GM12878 (cell line): ENCODE measurements at regions not wholly inside any gene's neighbourhood (a gene's known extent, or its start where the extent isn't known, plus 50 kb on each side); places are given as distances from the start of the nearest gene placed in this dataset.

Experiments
- ATAC-seq: fragments of 200-7000 bp; cut with Tn5 transposase; 3 replicates; pipeline ENCODE4 v1.9.1; 2020; ENCODE audit warnings: mild to moderate bottlenecking, moderate library complexity
- BruUV-seq: library from RNA; stranded (reverse); fragments of 400-500 nt; replicated peaks from 2 replicates; lab custom pipeline; 2021; lab: Mats Ljungman, UMichigan
- CTCF ChIA-PET: fragments of 300-600 bp; sonication (Branson Sonifier 250); formaldehyde crosslinking; extraction: SDS; loops from one replicate; lab custom pipeline; 2021; ENCODE audit warnings: inconsistent platforms; lab: Yijun Ruan, JAX
- POLR2A ChIA-PET: fragments of 350-600 bp; formaldehyde crosslinking; extraction: SDS; loops from one replicate; lab custom pipeline; 2021; ENCODE audit warnings: inconsistent platforms; lab: Charles Lee
- RAD21 ChIA-PET: fragments of 300-600 bp; sonication (Branson Sonifier 250); formaldehyde crosslinking; loops from one replicate; lab custom pipeline; 2023; ENCODE audit warnings: antibody characterized with exemption; ENCODE audit not compliant: unreplicated experiment; lab: Charles Lee
- SMC1A ChIA-PET: fragments of 300-600 bp; sonication (Branson Sonifier 250); formaldehyde crosslinking; loops from one replicate; lab custom pipeline; 2023; ENCODE audit not compliant: unreplicated experiment, uncharacterized antibody; lab: Charles Lee
- DNase-seq: peaks from one replicate; pipeline ENCODE4 v3.0.0-alpha.2; 2011; ENCODE audit warnings: low read depth, low spot score
- FAIRE-seq: peaks from 3 replicates; lab custom pipeline; 2011; peaks lifted over from hg19 to GRCh38; lab: Jason Lieb, UNC
- H2AFZ ChIP-seq: 2 replicates; pipeline ENCODE4 v1.6.0; 2011; ENCODE audit warnings: low read depth, low read length, control low read depth; ENCODE audit not compliant: control insufficient read depth
- H3K27ac ChIP-seq: 2 replicates; pipeline ENCODE4 v1.5.1; 2011; ENCODE audit warnings: control low read depth; ENCODE audit not compliant: control insufficient read depth, insufficient read depth
- H3K27me3 ChIP-seq, 2 experiments: replicated peaks in 1 of 2; 2 replicates each; pipeline versions ENCODE4 v1.6.0 to v1.6.1; 2011; ENCODE audit warnings: low read length in 1 of 2; ENCODE audit not compliant: control insufficient read depth in 2 of 2, insufficient read depth in 2 of 2
- H3K36me3 ChIP-seq, 2 experiments: 2 replicates each; pipeline ENCODE4 v1.5.1; 2011; ENCODE audit warnings: low read length in 1 of 2; ENCODE audit not compliant: control insufficient read depth in 2 of 2, insufficient read depth in 2 of 2
- H3K4me1 ChIP-seq: 2 replicates; pipeline ENCODE4 v1.6.1; 2011; ENCODE audit warnings: mild to moderate bottlenecking, low read length, moderate library complexity, mixed read lengths; ENCODE audit not compliant: control insufficient read depth, insufficient read depth
- H3K4me2 ChIP-seq: 2 replicates; pipeline ENCODE4 v1.6.0; 2011; ENCODE audit warnings: control low read depth; ENCODE audit not compliant: control insufficient read depth, insufficient read depth
- H3K4me3 ChIP-seq: fragments of 200-600 bp; sonication (generic); 2 replicates; pipeline ENCODE4 v1.5.1; 2016
- H3K79me2 ChIP-seq: 2 replicates; pipeline ENCODE4 v1.6.0; 2011; ENCODE audit warnings: low read length; ENCODE audit not compliant: control insufficient read depth, insufficient read depth
- H3K9ac ChIP-seq: 2 replicates; pipeline ENCODE4 v1.8.0; 2011; ENCODE audit warnings: low read length, control low read depth, mixed read lengths; ENCODE audit not compliant: control insufficient read depth, insufficient read depth
- H3K9me3 ChIP-seq: replicated peaks from 3 replicates; pipeline ENCODE4 v1.5.1; 2011; ENCODE audit warnings: mild to moderate bottlenecking, low read length; ENCODE audit not compliant: control insufficient read depth, insufficient read depth
- H4K20me1 ChIP-seq: 2 replicates; pipeline ENCODE4 v1.6.0; 2011; ENCODE audit not compliant: control insufficient read depth, insufficient read depth
- ASH2L ChIP-seq: fragments of 300-600, 200-600 bp; sonication (generic); IDR thresholded peaks from 2 replicates; pipeline ENCODE4 v1.6.1; 2017; ENCODE audit warnings: low read depth, mild to moderate bottlenecking, borderline replicate concordance
- BHLHE40 ChIP-seq, 2 experiments: fragments of 450-650 bp in 1 of 2; IDR thresholded peaks; 2 replicates each; pipeline ENCODE4 v1.6.1; 2011 to 2017; ENCODE audit warnings: low read depth in 2 of 2, borderline replicate concordance in 1 of 2, improper control_type of control experiment in 1 of 2, low read length in 1 of 2, mild to moderate bottlenecking in 1 of 2
- BMI1 ChIP-seq: fragments of 450-650 bp; IDR thresholded peaks from 2 replicates; pipeline ENCODE4 v1.6.1; 2016; ENCODE audit warnings: mild to moderate bottlenecking, moderate library complexity, borderline replicate concordance
- CBX5 ChIP-seq: sonication (generic); IDR thresholded peaks from 2 replicates; pipeline ENCODE4 v1.6.1; 2016; ENCODE audit warnings: low read depth, moderate library complexity, mild to moderate bottlenecking, inconsistent platforms
- CHD1 ChIP-seq: IDR thresholded peaks from 2 replicates; pipeline ENCODE4 v1.6.1; 2012; ENCODE audit warnings: low read depth, low read length, improper control_type of control experiment
- CREB1 ChIP-seq: IDR thresholded peaks from 2 replicates; pipeline ENCODE4 v1.6.1; 2012; ENCODE audit warnings: low read depth, mild to moderate bottlenecking, inconsistent platforms
- HCFC1 ChIP-seq: fragments of 150-350 bp; IDR thresholded peaks from 2 replicates; pipeline ENCODE4 v1.6.1; 2014; ENCODE audit warnings: low read length
- MEF2B ChIP-seq: fragments of 450-650 bp; IDR thresholded peaks from 2 replicates; pipeline ENCODE4 v1.6.1; 2018; ENCODE audit warnings: mild to moderate bottlenecking, moderate library complexity; ENCODE audit not compliant: partially characterized antibody, poor library complexity, severe bottlenecking
- MTA3 ChIP-seq: IDR thresholded peaks from 2 replicates; pipeline ENCODE4 v1.6.1; 2012; ENCODE audit warnings: low read length, inconsistent platforms, borderline replicate concordance
- NBN ChIP-seq: fragments of 450-650 bp; IDR thresholded peaks from 2 replicates; pipeline ENCODE4 v1.6.1; 2016
- RCOR1 ChIP-seq: conservative IDR thresholded peaks from 2 replicates; pipeline ENCODE4 v1.6.1; 2012; ENCODE audit warnings: low read depth, low read length, improper control_type of control experiment
- TCF7 ChIP-seq: IDR thresholded peaks from 2 replicates; pipeline ENCODE4 v1.6.1; 2014; ENCODE audit warnings: antibody characterized with exemption, borderline replicate concordance
- YY1 ChIP-seq: IDR thresholded peaks from 2 replicates; pipeline ENCODE4 v1.6.1; 2011; ENCODE audit warnings: low read depth, mild to moderate bottlenecking, low read length
- WGBS: methylation state at CpG from one replicate; pipeline ENCODE4 v1.1.6; 2016; ENCODE audit warnings: low lambda C conversion rate; ENCODE audit not compliant: insufficient replicate concordance, insufficient coverage; ENCODE audit errors: missing lambda C conversion rate; 5-methylcytosine and 5-hydroxymethylcytosine counted together
- in situ Hi-C: fragments of 300-500 bp; cut with MboI; formaldehyde crosslinking; loops from 9 replicates; pipeline ENCODE4 v1.14.3; 2018; ENCODE audit warnings: mixed read lengths
- intact Hi-C: fragments of 100-400 bp; cut with micrococcal nuclease; formaldehyde crosslinking; loops from one replicate; pipeline ENCODE4 v1.14.2; 2022; ENCODE audit not compliant: unreplicated experiment
- TF ChIP-seq, protein P1 (sequence below): IDR thresholded peaks from 2 replicates; pipeline ENCODE4 v1.6.1; 2011; ENCODE audit warnings: mild to moderate bottlenecking, low read depth, low read length, moderate library complexity; ENCODE audit not compliant: insufficient replicate concordance
- TF ChIP-seq, protein P2 (sequence below): fragments of 450-650 bp; IDR thresholded peaks from 2 replicates; pipeline ENCODE4 v1.6.1; 2017; ENCODE audit warnings: mild to moderate bottlenecking, moderate library complexity

DNA sequence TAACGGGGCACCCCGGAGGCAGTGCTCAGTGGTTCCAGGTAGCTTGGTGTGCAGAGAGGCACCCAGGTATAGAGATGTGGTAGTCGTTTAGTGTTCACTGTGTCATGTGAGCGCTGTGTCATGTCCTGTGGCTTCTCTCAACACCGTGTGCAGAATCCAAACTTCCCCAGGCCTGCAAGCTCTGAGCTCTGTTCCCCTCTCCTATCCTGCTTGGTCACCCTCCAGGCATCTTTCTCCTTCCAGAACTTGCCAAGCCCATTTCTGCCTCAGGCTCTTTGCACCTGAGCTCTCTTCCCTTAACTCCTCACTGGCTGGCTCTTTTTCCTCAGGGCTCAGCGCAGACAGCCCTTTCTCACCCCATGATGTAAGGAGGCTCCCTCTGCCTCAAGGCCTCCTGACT is 64.8 kb downstream of the CARTPT start (continued):
- TF ChIP-seq, protein P1, sequence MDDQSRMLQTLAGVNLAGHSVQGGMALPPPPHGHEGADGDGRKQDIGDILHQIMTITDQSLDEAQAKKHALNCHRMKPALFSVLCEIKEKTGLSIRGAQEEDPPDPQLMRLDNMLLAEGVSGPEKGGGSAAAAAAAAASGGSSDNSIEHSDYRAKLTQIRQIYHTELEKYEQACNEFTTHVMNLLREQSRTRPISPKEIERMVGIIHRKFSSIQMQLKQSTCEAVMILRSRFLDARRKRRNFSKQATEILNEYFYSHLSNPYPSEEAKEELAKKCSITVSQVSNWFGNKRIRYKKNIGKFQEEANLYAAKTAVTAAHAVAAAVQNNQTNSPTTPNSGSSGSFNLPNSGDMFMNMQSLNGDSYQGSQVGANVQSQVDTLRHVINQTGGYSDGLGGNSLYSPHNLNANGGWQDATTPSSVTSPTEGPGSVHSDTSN, result no peak
- no peak for TF ChIP-seq RCOR1

DNA sequence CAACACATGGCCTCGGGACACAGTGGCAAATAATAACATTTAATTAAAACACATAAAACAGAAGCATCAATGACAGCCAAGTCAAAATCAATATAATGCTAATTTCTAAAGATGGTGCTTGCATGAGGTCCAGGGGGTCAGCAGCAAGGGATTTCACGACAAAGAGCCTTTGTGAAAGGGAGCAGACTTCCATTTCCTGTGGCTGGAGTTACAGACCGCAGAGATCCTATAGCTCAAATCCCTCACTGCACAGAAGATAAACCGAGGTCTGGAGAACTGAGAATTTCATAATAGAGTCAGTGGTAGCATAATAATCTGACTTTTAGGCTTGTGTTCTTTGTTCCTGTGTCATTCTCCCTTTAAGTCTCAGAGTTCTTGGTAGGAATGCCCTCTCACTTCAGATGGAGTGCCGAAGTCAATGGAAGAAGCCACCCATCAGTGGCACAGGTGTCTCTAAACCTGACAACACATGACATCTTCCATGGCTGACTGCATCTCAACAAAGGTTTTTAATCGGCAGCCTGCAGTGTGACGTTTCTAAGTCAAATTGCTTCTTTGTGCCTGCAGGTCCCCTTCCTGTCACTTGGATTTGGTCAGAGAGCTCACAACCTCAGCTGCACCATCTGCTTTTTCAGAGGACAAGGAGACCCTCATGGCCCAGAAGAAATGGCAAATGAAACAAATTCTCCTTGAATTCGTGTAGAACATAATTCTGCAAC is 67.4 kb downstream of the CARTPT start:
- Histone ChIP-seq H3K4me3 (no peak overlapping the region), H3K79me2 (no peaks in the 10 kb centered on the region), H3K36me3 (no peaks in the 10 kb centered on the region), H3K27ac (no peak overlapping the region), H3K27me3 (no peaks in the 10 kb centered on the region; a peak in 1 of 4 replicates), H2AFZ (no peak overlapping the region), H3K9me3 (no peaks in the 10 kb centered on the region), H3K4me1 (peaks cover 15% of the 10 kb centered on the region), H3K9ac (no peak overlapping the region), H4K20me1 (no peaks in the 10 kb centered on the region), H3K4me2 (no peak overlapping the region)
- no peak for ATAC-seq
- ChIA-PET POLR2A (no interaction called here), CTCF (interaction anchor here (1.0 kb wide), 1 partner anchor 8 kb away, joined by 3 read pairs; no protein-coding TSS in a partner anchor), RAD21 (no interaction called here), SMC1A (no interaction called here)
- intact Hi-C loops (loop anchor here (10.0 kb wide), 1 partner anchor 458 kb away; no protein-coding TSS in a partner anchor), in situ Hi-C loops (loop anchor here (10.0 to 25.0 kb wide), 2 partner anchors 458 to 751 kb away; no protein-coding TSS in a partner anchor)
- no peak for DNase-seq
- FAIRE-seq, result no peak
- WGBS, result 20% methylated on average over 8 of the region's 8 CpGs
- BruUV-seq, result no TSS peak
- TF ChIP-seq, protein P1, result no peak
- TF ChIP-seq ASH2L (no peak), CREB1 (no peak), MEF2B (no peak), CHD1 (no peak), TCF7 (no peak), HCFC1 (no peak), BMI1 (no peak), NBN (no peak), YY1 (no peak), MTA3 (no peak), CBX5 (no peak), BHLHE40 (IDR thresholded peaks at IDR 0.05; ENCODE audit: borderline replicate concordance in 1 of 2, low read depth in 2 of 2, low read length in 1 of 2) (no peak)
- TF ChIP-seq, protein P2, sequence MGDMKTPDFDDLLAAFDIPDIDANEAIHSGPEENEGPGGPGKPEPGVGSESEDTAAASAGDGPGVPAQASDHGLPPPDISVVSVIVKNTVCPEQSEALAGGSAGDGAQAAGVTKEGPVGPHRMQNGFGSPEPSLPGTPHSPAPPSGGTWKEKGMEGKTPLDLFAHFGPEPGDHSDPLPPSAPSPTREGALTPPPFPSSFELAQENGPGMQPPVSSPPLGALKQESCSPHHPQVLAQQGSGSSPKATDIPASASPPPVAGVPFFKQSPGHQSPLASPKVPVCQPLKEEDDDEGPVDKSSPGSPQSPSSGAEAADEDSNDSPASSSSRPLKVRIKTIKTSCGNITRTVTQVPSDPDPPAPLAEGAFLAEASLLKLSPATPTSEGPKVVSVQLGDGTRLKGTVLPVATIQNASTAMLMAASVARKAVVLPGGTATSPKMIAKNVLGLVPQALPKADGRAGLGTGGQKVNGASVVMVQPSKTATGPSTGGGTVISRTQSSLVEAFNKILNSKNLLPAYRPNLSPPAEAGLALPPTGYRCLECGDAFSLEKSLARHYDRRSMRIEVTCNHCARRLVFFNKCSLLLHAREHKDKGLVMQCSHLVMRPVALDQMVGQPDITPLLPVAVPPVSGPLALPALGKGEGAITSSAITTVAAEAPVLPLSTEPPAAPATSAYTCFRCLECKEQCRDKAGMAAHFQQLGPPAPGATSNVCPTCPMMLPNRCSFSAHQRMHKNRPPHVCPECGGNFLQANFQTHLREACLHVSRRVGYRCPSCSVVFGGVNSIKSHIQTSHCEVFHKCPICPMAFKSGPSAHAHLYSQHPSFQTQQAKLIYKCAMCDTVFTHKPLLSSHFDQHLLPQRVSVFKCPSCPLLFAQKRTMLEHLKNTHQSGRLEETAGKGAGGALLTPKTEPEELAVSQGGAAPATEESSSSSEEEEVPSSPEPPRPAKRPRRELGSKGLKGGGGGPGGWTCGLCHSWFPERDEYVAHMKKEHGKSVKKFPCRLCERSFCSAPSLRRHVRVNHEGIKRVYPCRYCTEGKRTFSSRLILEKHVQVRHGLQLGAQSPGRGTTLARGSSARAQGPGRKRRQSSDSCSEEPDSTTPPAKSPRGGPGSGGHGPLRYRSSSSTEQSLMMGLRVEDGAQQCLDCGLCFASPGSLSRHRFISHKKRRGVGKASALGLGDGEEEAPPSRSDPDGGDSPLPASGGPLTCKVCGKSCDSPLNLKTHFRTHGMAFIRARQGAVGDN, result no peak
